IPS-20b (cell line): ENCODE measurements at regions not wholly inside any gene's neighbourhood (a gene's known extent, or its start where the extent isn't known, plus 50 kb on each side); places are given as distances from the start of the nearest gene placed in this dataset.

Source experiments
- H3K27ac ChIP-seq: one replicate; pipeline ENCODE4 v1.5.1; 2013; ENCODE audit warnings: low read length
- H3K27me3 ChIP-seq: 2 replicates; pipeline ENCODE4 v1.6.1; 2013; ENCODE audit warnings: mild to moderate bottlenecking, low read length, inconsistent platforms; ENCODE audit not compliant: insufficient read depth
- H3K36me3 ChIP-seq: 2 replicates; pipeline ENCODE4 v1.6.1; 2013; ENCODE audit warnings: low read depth, mild to moderate bottlenecking, inconsistent platforms, low read length, moderate library complexity; ENCODE audit not compliant: insufficient read depth
- H3K4me1 ChIP-seq: 2 replicates; pipeline ENCODE4 v1.6.1; 2013; ENCODE audit warnings: mild to moderate bottlenecking, control low read depth, inconsistent platforms, low read length, moderate library complexity; ENCODE audit not compliant: insufficient read depth
- H3K4me3 ChIP-seq: 2 replicates; pipeline ENCODE4 v1.5.1; 2013; ENCODE audit warnings: mild to moderate bottlenecking, low read length, inconsistent platforms
- H3K9ac ChIP-seq: 2 replicates; pipeline ENCODE4 v1.6.1; 2013; ENCODE audit warnings: low read depth, mild to moderate bottlenecking, inconsistent platforms, low read length, moderate library complexity
- H3K9me3 ChIP-seq: 2 replicates; pipeline ENCODE4 v1.6.1; 2013; ENCODE audit warnings: mild to moderate bottlenecking, low read depth, low read length, inconsistent platforms; ENCODE audit not compliant: insufficient read depth

DNA sequence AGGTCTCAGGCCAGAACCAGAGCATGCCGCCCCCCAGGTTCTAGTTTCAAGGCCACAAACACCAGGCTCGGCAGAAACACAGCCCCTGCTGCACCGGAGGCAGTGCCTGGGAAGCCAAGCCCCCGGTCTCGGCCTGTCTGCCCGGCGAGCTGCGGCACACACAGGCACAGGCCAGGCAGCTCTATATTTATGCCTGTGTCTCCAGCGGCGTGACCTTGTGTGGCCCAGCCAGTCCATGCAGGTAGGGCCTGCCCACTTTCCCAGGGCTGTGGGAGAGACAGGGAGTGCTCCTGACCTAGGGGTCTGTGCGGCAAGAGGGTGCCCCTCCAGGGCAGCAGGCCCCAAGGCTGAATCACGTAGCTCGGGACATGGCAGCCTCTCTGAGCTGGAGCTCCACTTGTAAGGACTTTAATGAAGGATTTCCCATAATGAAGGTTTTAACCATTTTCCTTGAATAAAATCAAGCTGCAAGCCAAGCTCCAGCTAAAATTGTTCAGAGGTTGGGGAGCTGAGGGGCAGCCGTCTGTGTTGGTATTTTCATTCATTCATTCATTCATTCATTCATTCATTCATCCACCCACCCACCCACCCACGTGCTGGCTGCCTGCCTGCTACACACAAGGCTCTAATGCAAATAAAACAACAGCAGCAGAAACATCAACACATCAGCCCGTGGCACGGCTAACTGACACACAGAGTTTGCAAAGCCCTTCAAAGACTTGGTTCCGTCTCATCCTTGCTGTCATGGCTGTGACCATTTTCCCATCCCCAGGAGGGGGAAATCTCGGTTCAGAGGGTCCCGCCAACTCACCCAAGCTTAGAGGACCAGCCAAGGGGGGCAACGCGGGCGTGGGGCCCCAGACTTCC lies 92.0 kb downstream of the RFLNA start:
- no peaks in the 10 kb centered on the region for H3K9me3 ChIP-seq
- H3K9ac ChIP-seq = no peak overlapping the region
- no peak overlapping the region for H3K27ac ChIP-seq
- H3K36me3 ChIP-seq = peaks cover 35% of the 10 kb centered on the region
- H3K27me3 ChIP-seq = no peaks in the 10 kb centered on the region
- no peak overlapping the region for H3K4me3 ChIP-seq
- H3K4me1 ChIP-seq = no peaks in the 10 kb centered on the region; the same call in 1 of the 2 replicates

- peaks cover 39% of the 10 kb centered on the region for H3K36me3 ChIP-seq
- no peaks in the 10 kb centered on the region; the same call in 1 of the 2 replicates for H3K4me1 ChIP-seq
- no peaks in the 10 kb centered on the region for H3K27me3 ChIP-seq
- H3K27ac ChIP-seq = no peak overlapping the region
- H3K9ac ChIP-seq = no peak overlapping the region
- no peaks in the 10 kb centered on the region for H3K9me3 ChIP-seq
- H3K4me3 ChIP-seq = no peak overlapping the region
Observed at GRCh38 chr12:124386059-124386458, 91.2 kb downstream of the RFLNA start.

GRCh38 chr12:124385219-124385969 lies 90.5 kb downstream of the RFLNA start:
- Histone ChIP-seq H3K4me1 (no peaks in the 10 kb centered on the region; the same call in 1 of the 2 replicates), H3K27me3 (no peaks in the 10 kb centered on the region), H3K4me3 (no peak overlapping the region), H3K27ac (no peak overlapping the region), H3K9me3 (no peaks in the 10 kb centered on the region), H3K9ac (no peak overlapping the region; the same call in 1 of the 2 replicates), H3K36me3 (peaks cover 44% of the 10 kb centered on the region)

- Histone ChIP-seq H3K4me3 (no peak overlapping the region), H3K27ac (no peak overlapping the region), H3K9me3 (no peaks in the 10 kb centered on the region), H3K9ac (no peak overlapping the region), H3K27me3 (no peaks in the 10 kb centered on the region), H3K4me1 (no peaks in the 10 kb centered on the region; the same call in 1 of the 2 replicates), H3K36me3 (peaks cover 50% of the 10 kb centered on the region)
Observed at GRCh38 chr12:124384299-124384894, 89.5 kb downstream of the RFLNA start.

GRCh38 chr12:124383028-124383427 lies 88.1 kb downstream of the RFLNA start:
- Histone ChIP-seq H3K4me1 (no peaks in the 10 kb centered on the region; the same call in 1 of the 2 replicates), H3K27ac (no peak overlapping the region), H3K9ac (no peak overlapping the region), H3K27me3 (no peaks in the 10 kb centered on the region), H3K4me3 (no peak overlapping the region), H3K9me3 (no peaks in the 10 kb centered on the region), H3K36me3 (peaks cover 50% of the 10 kb centered on the region)

- Histone ChIP-seq H3K27ac (no peak overlapping the region), H3K9ac (no peak overlapping the region)
Observed at GRCh38 chr12:124381456-124382296, 86.8 kb downstream of the RFLNA start.

GRCh38 chr12:124380796-124381455 lies 86.0 kb downstream of the RFLNA start:
- Histone ChIP-seq H3K27ac (no peak overlapping the region), H3K9ac (no peak overlapping the region), H3K9me3 (no peaks in the 10 kb centered on the region), H3K4me3 (no peak overlapping the region), H3K4me1 (no peaks in the 10 kb centered on the region; the same call in 1 of the 2 replicates), H3K36me3 (peaks cover 63% of the 10 kb centered on the region), H3K27me3 (no peaks in the 10 kb centered on the region)

More at GRCh38 chr12:124381456-124382296, 86.8 kb downstream of the RFLNA start:
- H3K27me3 ChIP-seq = no peaks in the 10 kb centered on the region
- no peak overlapping the region for H3K4me3 ChIP-seq
- H3K9me3 ChIP-seq = no peaks in the 10 kb centered on the region
- peaks cover 62% of the 10 kb centered on the region for H3K36me3 ChIP-seq
- no peaks in the 10 kb centered on the region; the same call in 1 of the 2 replicates for H3K4me1 ChIP-seq

DNA sequence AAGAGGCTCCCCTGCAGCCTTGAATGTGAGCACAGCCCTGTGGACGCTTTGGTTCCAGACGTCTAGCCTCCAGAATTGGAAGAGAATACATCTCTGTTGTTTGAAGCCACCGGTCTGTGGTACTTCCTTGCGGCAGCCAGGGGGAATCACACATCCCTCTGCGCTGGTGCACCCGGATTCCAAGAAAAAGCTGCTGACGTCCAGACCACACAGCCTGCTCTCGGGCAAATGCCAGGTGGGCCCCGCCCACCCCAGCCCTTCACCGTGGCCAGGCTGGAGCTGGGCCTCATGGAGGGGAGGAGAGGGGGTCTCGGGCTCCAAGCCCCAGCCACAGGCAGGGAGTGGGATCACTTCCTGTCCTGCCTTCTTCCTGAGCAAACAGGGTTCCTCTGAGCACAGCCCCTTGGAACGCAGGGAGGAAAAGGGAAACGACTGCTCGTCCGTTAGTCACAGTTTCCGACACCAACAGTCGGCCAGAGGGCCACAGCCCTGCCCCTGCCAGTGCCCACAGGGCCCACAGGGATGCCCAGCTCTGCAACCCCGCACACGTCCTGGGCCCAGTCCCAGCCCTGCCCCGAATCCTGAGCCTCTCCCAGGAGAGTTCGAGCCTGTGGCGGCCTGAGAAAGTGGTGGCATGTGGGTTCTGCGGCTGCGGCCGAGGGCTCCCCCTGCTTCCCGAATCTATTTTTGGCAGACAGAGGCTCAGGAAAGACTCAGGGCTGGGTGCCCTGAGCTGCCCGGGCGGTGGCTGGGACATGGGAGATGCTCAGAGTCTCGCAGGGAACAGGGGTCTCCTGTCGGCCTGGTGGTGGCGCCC lies 85.3 kb downstream of the RFLNA start:
- Histone ChIP-seq H3K4me1 (no peaks in the 10 kb centered on the region; the same call in 1 of the 2 replicates), H3K9me3 (no peaks in the 10 kb centered on the region), H3K36me3 (peaks cover 56% of the 10 kb centered on the region), H3K9ac (no peak overlapping the region), H3K27ac (no peak overlapping the region), H3K4me3 (no peak overlapping the region), H3K27me3 (no peaks in the 10 kb centered on the region)

DNA sequence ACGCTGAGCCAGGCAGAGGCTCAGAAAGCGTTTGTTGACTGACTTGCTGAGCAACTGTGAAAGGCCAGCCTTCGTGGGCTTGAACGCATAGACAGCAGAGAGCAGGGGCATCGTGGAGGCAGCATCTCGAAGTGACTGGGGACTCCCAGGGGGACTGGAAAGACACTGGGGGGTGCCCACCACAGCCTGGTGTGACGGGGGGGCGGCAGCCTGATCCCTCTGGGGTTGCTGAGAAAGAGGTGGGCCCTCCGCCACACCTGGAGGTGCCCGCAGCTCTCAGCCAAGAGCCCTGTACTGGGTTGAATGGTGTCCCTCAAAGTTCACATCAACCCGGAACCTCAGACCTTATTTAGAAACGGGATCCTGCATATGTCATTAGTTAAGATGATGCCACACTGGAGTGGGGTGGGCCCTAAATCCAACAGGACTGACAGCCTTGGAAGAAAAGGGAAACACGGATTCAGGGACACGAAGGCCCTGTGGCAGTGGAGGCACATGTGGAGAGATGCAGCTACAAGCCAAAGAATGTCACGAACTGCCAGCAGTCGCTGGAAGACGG lies 84.6 kb downstream of the RFLNA start:
- Histone ChIP-seq H3K9me3 (no peaks in the 10 kb centered on the region), H3K27me3 (no peaks in the 10 kb centered on the region), H3K36me3 (peaks cover 49% of the 10 kb centered on the region), H3K4me1 (no peaks in the 10 kb centered on the region), H3K27ac (no peak overlapping the region), H3K9ac (no peak overlapping the region), H3K4me3 (no peak overlapping the region)

- H3K4me3 ChIP-seq = no peak overlapping the region
- peaks cover 49% of the 10 kb centered on the region for H3K36me3 ChIP-seq
- no peaks in the 10 kb centered on the region for H3K27me3 ChIP-seq
- H3K9ac ChIP-seq = no peak overlapping the region
- H3K27ac ChIP-seq = no peak overlapping the region
- no peaks in the 10 kb centered on the region for H3K9me3 ChIP-seq
- no peaks in the 10 kb centered on the region for H3K4me1 ChIP-seq
Observed at GRCh38 chr12:124378926-124379325, 84.0 kb downstream of the RFLNA start.
